ENCODE measurements at regions not wholly inside any gene's neighbourhood (a gene's known extent, or its start where the extent isn't known, plus 50 kb on each side); places are given as distances from the start of the nearest gene placed in this dataset.

DNA sequence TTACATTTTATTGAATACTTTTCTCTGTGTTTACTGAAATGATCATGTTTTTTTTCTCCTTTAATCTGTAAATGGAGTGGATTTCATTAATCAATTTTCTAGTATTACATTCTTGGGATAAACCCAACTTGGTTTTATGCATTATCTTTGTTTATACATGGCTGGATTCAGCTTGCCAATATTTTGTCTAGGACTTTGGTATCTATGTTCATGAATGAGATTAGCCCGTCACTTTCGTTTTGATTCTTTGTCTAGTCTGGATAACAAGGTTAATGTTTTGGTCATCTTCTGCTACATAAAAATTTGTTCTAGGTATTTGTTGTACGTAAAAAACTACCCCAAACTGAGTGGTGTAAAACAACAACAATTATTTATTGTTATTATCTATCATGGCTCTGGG, 127.9 kb upstream of the PAX6 start:
- Histone ChIP-seq H3K9me3 (replicated peaks; ENCODE audit: control insufficient read depth, insufficient read depth, low read depth, low read length) (no peaks in the 10 kb centered on the region), H3K9ac (ENCODE audit: insufficient read depth in 1 of 2, low read depth in 2 of 2, low read length in 2 of 2) (no peak overlapping the region), H3K9me1 (ENCODE audit: control insufficient read depth, insufficient read depth, low read length) (no peaks in the 10 kb centered on the region), H3K36me3 (ENCODE audit: control insufficient read depth, insufficient read depth, low read length) (no peaks in the 10 kb centered on the region), H3K79me2 (ENCODE audit: control insufficient read depth, insufficient read depth, low read length) (no peaks in the 10 kb centered on the region), H2AFZ (ENCODE audit: low read depth, low read length) (no peak overlapping the region), H3K27ac (ENCODE audit: extremely low read depth, low read depth, low read length) (no peak overlapping the region), H3K27me3 (ENCODE audit: control insufficient read depth in 2 of 2, insufficient read depth in 2 of 2, low read length in 2 of 2) (no peaks in the 10 kb centered on the region), H4K20me1 (replicated peaks; ENCODE audit: control insufficient read depth, insufficient read depth, low read length) (no peaks in the 10 kb centered on the region), H3K4me2 (ENCODE audit: insufficient read depth, low read length) (no peak overlapping the region), H3K4me1 (replicated peaks in 1 of 2; ENCODE audit: control insufficient read depth in 2 of 2, insufficient read depth in 2 of 2, low read length in 2 of 2) (no peaks in the 10 kb centered on the region), H3K4me3 (no peak overlapping the region)
- DNase-seq (ENCODE audit: extremely low read depth in 1 of 4, low spot score in 3 of 4) (no peak), ATAC-seq (no peak), FAIRE-seq (peak; percentile 59)
- 9% methylated on average over 3 of the region's 3 CpGs for WGBS (ENCODE audit: insufficient coverage, low coverage, missing lambda C conversion rate)
- ChIA-PET POLR2A (no interaction called here), CTCF (ENCODE audit: low intra/inter-chr PET ratio) (no interaction called here)
- BruUV-seq (replicated peaks): no TSS peak
- in situ Hi-C loops (cut with MboI): no loop called here
- intact Hi-C loops (cut with micrococcal nuclease): no loop called here
- TF ChIP-seq, protein P1, sequence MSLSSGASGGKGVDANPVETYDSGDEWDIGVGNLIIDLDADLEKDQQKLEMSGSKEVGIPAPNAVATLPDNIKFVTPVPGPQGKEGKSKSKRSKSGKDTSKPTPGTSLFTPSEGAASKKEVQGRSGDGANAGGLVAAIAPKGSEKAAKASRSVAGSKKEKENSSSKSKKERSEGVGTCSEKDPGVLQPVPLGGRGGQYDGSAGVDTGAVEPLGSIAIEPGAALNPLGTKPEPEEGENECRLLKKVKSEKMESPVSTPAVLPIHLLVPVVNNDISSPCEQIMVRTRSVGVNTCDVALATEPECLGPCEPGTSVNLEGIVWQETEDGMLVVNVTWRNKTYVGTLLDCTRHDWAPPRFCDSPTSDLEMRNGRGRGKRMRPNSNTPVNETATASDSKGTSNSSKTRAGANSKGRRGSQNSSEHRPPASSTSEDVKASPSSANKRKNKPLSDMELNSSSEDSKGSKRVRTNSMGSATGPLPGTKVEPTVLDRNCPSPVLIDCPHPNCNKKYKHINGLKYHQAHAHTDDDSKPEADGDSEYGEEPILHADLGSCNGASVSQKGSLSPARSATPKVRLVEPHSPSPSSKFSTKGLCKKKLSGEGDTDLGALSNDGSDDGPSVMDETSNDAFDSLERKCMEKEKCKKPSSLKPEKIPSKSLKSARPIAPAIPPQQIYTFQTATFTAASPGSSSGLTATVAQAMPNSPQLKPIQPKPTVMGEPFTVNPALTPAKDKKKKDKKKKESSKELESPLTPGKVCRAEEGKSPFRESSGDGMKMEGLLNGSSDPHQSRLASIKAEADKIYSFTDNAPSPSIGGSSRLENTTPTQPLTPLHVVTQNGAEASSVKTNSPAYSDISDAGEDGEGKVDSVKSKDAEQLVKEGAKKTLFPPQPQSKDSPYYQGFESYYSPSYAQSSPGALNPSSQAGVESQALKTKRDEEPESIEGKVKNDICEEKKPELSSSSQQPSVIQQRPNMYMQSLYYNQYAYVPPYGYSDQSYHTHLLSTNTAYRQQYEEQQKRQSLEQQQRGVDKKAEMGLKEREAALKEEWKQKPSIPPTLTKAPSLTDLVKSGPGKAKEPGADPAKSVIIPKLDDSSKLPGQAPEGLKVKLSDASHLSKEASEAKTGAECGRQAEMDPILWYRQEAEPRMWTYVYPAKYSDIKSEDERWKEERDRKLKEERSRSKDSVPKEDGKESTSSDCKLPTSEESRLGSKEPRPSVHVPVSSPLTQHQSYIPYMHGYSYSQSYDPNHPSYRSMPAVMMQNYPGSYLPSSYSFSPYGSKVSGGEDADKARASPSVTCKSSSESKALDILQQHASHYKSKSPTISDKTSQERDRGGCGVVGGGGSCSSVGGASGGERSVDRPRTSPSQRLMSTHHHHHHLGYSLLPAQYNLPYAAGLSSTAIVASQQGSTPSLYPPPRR (CRISPR knock-in tag; IDR thresholded peaks at IDR 0.05; ENCODE audit: borderline replicate concordance): no peak
- TF ChIP-seq EP400 (IDR thresholded peaks at IDR 0.05) (no peak), JUN (IDR thresholded peaks at IDR 0.05; ENCODE audit: borderline replicate concordance, low read depth, low read length) (no peak), JUN (CRISPR knock-in tag; IDR thresholded peaks at IDR 0.05; ENCODE audit: borderline replicate concordance) (no peak), ZNF785 (CRISPR knock-in tag; IDR thresholded peaks at IDR 0.05) (no peak), SAFB (IDR thresholded peaks at IDR 0.05; ENCODE audit: borderline replicate concordance, low read depth, low read length) (no peak), ZNF695 (CRISPR knock-in tag; IDR thresholded peaks at IDR 0.05) (no peak), DACH1 (IDR thresholded peaks at IDR 0.05; ENCODE audit: partially characterized antibody) (no peak)
- TF ChIP-seq, protein P2, sequence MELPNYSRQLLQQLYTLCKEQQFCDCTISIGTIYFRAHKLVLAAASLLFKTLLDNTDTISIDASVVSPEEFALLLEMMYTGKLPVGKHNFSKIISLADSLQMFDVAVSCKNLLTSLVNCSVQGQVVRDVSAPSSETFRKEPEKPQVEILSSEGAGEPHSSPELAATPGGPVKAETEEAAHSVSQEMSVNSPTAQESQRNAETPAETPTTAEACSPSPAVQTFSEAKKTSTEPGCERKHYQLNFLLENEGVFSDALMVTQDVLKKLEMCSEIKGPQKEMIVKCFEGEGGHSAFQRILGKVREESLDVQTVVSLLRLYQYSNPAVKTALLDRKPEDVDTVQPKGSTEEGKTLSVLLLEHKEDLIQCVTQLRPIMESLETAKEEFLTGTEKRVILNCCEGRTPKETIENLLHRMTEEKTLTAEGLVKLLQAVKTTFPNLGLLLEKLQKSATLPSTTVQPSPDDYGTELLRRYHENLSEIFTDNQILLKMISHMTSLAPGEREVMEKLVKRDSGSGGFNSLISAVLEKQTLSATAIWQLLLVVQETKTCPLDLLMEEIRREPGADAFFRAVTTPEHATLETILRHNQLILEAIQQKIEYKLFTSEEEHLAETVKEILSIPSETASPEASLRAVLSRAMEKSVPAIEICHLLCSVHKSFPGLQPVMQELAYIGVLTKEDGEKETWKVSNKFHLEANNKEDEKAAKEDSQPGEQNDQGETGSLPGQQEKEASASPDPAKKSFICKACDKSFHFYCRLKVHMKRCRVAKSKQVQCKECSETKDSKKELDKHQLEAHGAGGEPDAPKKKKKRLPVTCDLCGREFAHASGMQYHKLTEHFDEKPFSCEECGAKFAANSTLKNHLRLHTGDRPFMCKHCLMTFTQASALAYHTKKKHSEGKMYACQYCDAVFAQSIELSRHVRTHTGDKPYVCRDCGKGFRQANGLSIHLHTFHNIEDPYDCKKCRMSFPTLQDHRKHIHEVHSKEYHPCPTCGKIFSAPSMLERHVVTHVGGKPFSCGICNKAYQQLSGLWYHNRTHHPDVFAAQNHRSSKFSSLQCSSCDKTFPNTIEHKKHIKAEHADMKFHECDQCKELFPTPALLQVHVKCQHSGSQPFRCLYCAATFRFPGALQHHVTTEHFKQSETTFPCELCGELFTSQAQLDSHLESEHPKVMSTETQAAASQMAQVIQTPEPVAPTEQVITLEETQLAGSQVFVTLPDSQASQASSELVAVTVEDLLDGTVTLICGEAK (IDR thresholded peaks at IDR 0.05): no peak
- TF ChIP-seq, protein P2 (CRISPR knock-in tag; IDR thresholded peaks at IDR 0.05): no peak
